ENCODE measurements at regions not wholly inside any gene's neighbourhood (a gene's known extent, or its start where the extent isn't known, plus 50 kb on each side); places are given as distances from the start of the nearest gene placed in this dataset.

GRCh38 chr5:124665625-124666024 is 80.8 kb downstream of the ZNF608 start:
- no peak for DNase-seq (ENCODE audit: low read depth, low spot score)
- no peak overlapping the region for H3K4me2 ChIP-seq (ENCODE audit: insufficient read depth, low read length)
- H3K4me3 ChIP-seq (replicated peaks in 1 of 3; ENCODE audit: insufficient read depth in 1 of 3, low read depth in 1 of 3, low read length in 3 of 3) = no peak overlapping the region
- H3K27ac ChIP-seq (ENCODE audit: insufficient read depth, low read depth, low read length) = no peak overlapping the region
- peaks cover 21% of the 10 kb centered on the region for H3K4me1 ChIP-seq (ENCODE audit: control insufficient read depth, extremely low read depth, insufficient read depth, low read length)
- no TSS peak for BruUV-seq (replicated peaks)
- intact Hi-C loops (cut with micrococcal nuclease) (no loop called here), dilution Hi-C loops (cut with MboI; ENCODE audit: extremely low pct_ligation_motif_present, low sequenced_read_pairs) (no loop called here)
- H4K20me1 ChIP-seq (replicated peaks; ENCODE audit: control insufficient read depth, extremely low read depth, insufficient read depth, low read length) = no peaks in the 10 kb centered on the region
- no peaks in the 10 kb centered on the region for H3K36me3 ChIP-seq (ENCODE audit: control insufficient read depth in 2 of 2, extremely low read depth in 1 of 2, insufficient read depth in 2 of 2, low read length in 2 of 2)
- no peaks in the 10 kb centered on the region for H3K27me3 ChIP-seq (ENCODE audit: control insufficient read depth in 2 of 2, insufficient read depth in 2 of 2, low read length in 2 of 2)
- ChIA-PET CTCF (interaction anchor here (1.0 to 1.5 kb wide), 2 partner anchors 10 to 14 kb away, joined by 3 read pairs; no protein-coding TSS in a partner anchor), POLR2A (no interaction called here)
- TF ChIP-seq MAX (IDR thresholded peaks at IDR 0.05; ENCODE audit: insufficient read depth, insufficient read length) (no peak), POLR2A (IDR thresholded peaks at IDR 0.05; ENCODE audit: low read depth, low read length) (no peak), FOS (IDR thresholded peaks at IDR 0.05; ENCODE audit: borderline replicate concordance, insufficient read depth, low read length) (no peak), JUN (IDR thresholded peaks at IDR 0.05; ENCODE audit: borderline replicate concordance, insufficient read depth, insufficient read length, low read depth) (no peak), POLR2AphosphoS5 (IDR thresholded peaks at IDR 0.05; ENCODE audit: insufficient read depth, low read depth, low read length) (no peak), EZH2 (IDR thresholded peaks at IDR 0.05; ENCODE audit: borderline replicate concordance, low read depth, low read length, severe bottlenecking) (no peak), CTCF (IDR thresholded peaks at IDR 0.05; ENCODE audit: extremely low read depth in 1 of 2, insufficient read depth in 1 of 2, low read depth in 1 of 2, low read length in 2 of 2) (no peak), MYC (IDR thresholded peaks at IDR 0.05; ENCODE audit: low read depth, low read length) (no peak), GATA2 (IDR thresholded peaks at IDR 0.05; ENCODE audit: insufficient read depth, insufficient read length, low read depth, low read length) (no peak)
- H3K9ac ChIP-seq (replicated peaks; ENCODE audit: extremely low read depth, insufficient read depth, low read length) = no peak overlapping the region
- H3K9me1 ChIP-seq (replicated peaks; ENCODE audit: control insufficient read depth, extremely low read depth, insufficient read depth, low read length) = no peaks in the 10 kb centered on the region
- no peak overlapping the region for H2AFZ ChIP-seq (ENCODE audit: low read depth, low read length)
- no peak for FAIRE-seq
- no peaks in the 10 kb centered on the region for H3K9me3 ChIP-seq (replicated peaks; ENCODE audit: control insufficient read depth, insufficient read depth, low read length)
- H3K79me2 ChIP-seq (ENCODE audit: control insufficient read depth, insufficient read depth, low read length) = peaks cover 2% of the 10 kb centered on the region

Data from endothelial cell of umbilical vein (primary cell).